Neutrophil (primary cell): ENCODE measurements at regions not wholly inside any gene's neighbourhood (a gene's known extent, or its start where the extent isn't known, plus 50 kb on each side); places are given as distances from the start of the nearest gene placed in this dataset.

Source experiments
- H3K27ac ChIP-seq: fragments of 200-600 bp; sonication (generic); 2 replicates; pipeline ENCODE4 v1.5.1; 2016; ENCODE audit warnings: mild to moderate bottlenecking, moderate library complexity
- H3K27me3 ChIP-seq: fragments of 200-600 bp; sonication (generic); 2 replicates; pipeline ENCODE4 v1.6.0; 2016; ENCODE audit warnings: mild to moderate bottlenecking
- H3K36me3 ChIP-seq: fragments of 200-600 bp; sonication (generic); 2 replicates; pipeline ENCODE4 v1.5.1; 2017
- H3K4me1 ChIP-seq, 2 experiments: fragments of 200-600 bp in 1 of 2; sonication (generic) in 1 of 2; 1 replicate in 1 of 2; 2 replicates in 1 of 2; pipeline versions ENCODE4 v1.5.1 to v1.6.1; 2013 to 2016; ENCODE audit warnings: low read depth in 1 of 2, low read length in 1 of 2, mild to moderate bottlenecking in 1 of 2, moderate library complexity in 1 of 2; ENCODE audit not compliant: control insufficient read depth in 1 of 2, insufficient read depth in 1 of 2
- H3K4me3 ChIP-seq, 2 experiments: fragments of 200-600 bp in 1 of 2; sonication (generic) in 1 of 2; 1 replicate in 1 of 2; 2 replicates in 1 of 2; pipeline ENCODE4 v1.5.1; 2013 to 2016; ENCODE audit warnings: low read depth in 1 of 2, low read length in 1 of 2, mild to moderate bottlenecking in 1 of 2, moderate library complexity in 1 of 2
- H3K9me3 ChIP-seq: fragments of 200-600 bp; sonication (generic); 2 replicates; pipeline ENCODE4 v1.5.1; 2016
- TF ChIP-seq, protein P1 (sequence below): fragments of 200-600 bp; sonication (generic); IDR thresholded peaks from 2 replicates; pipeline ENCODE4 v1.5.1; 2016; ENCODE audit warnings: antibody characterized with exemption

DNA sequence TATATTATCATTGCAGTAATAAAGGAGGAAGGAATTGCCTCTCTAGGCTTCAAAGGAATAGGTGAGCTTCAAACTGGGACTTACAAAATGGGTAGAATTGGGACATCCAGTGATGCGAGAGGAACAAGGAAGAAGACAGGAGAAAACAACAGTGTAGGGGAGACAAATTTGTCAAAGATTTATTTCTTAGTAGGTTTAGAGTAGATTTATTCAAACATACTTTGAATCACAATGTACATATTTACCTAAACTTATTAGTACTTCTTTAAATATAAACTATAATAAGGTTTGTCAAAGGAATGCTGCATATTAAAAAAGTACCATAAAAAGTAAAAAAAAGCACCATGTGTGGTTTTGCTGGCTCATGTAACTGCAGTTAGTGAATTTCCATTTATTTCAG lies 161.4 kb upstream of the CDH2 start:
- TF ChIP-seq, protein P1, sequence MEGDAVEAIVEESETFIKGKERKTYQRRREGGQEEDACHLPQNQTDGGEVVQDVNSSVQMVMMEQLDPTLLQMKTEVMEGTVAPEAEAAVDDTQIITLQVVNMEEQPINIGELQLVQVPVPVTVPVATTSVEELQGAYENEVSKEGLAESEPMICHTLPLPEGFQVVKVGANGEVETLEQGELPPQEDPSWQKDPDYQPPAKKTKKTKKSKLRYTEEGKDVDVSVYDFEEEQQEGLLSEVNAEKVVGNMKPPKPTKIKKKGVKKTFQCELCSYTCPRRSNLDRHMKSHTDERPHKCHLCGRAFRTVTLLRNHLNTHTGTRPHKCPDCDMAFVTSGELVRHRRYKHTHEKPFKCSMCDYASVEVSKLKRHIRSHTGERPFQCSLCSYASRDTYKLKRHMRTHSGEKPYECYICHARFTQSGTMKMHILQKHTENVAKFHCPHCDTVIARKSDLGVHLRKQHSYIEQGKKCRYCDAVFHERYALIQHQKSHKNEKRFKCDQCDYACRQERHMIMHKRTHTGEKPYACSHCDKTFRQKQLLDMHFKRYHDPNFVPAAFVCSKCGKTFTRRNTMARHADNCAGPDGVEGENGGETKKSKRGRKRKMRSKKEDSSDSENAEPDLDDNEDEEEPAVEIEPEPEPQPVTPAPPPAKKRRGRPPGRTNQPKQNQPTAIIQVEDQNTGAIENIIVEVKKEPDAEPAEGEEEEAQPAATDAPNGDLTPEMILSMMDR, result no peak

DNA sequence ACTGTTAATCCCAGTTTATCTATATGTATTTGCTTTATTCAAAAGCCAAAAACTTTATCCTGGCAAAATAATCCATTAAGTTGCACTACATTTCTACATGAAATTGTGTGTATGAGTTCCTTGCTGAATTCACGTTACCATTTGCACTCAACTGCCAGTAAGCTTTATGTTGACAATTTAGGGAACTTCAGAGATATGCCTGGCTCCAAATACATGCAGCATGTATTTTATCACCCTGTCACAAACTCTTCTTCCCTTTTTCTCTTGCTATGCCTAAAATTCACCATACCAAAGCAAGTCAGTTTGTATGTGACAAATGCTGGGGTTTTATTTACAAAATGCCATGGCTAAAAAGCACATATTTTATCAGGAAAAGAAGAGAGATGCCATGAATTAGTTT lies 157.6 kb upstream of the CDH2 start:
- Histone ChIP-seq H3K27me3 (no peaks in the 10 kb centered on the region), H3K27ac (no peak overlapping the region), H3K9me3 (no peaks in the 10 kb centered on the region), H3K4me3 (no peak overlapping the region), H3K36me3 (no peaks in the 10 kb centered on the region), H3K4me1 (no peaks in the 10 kb centered on the region)
- TF ChIP-seq, protein P1, result no peak

More for the DNA sequence above, 161.4 kb upstream of the CDH2 start:
- H3K27ac ChIP-seq, result no peak overlapping the region
- H3K4me3 ChIP-seq, result no peak overlapping the region
- no peaks in the 10 kb centered on the region for H3K36me3 ChIP-seq
- H3K9me3 ChIP-seq, result no peaks in the 10 kb centered on the region
- H3K4me1 ChIP-seq, result no peaks in the 10 kb centered on the region
- H3K27me3 ChIP-seq, result no peaks in the 10 kb centered on the region

GRCh38 chr18:28332071-28332470 lies 155.1 kb upstream of the CDH2 start:
- H3K4me3 ChIP-seq, result no peak overlapping the region
- H3K4me1 ChIP-seq, result no peaks in the 10 kb centered on the region
- no peaks in the 10 kb centered on the region for H3K9me3 ChIP-seq
- no peaks in the 10 kb centered on the region for H3K27me3 ChIP-seq
- H3K36me3 ChIP-seq, result no peaks in the 10 kb centered on the region
- no peak overlapping the region for H3K27ac ChIP-seq
- TF ChIP-seq, protein P1, result no peak

DNA sequence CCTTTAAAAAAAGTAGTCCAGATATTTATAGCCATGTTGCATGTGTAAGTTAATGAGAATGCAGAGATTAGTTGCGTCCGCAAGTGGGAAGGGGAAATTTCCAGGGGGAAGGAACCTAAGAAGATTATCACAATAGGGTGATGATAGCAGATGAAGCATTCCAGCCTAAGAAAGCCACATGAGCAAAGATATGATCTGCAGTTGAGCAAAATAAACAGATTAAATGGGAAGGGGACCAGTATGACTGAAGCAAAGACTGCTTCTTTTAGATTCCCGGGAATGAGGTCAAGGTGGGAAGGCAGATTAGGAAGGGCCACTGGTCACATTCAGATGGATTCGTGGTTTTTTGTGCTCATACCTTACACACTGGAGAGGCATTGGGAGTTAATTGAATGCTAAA lies 154.6 kb upstream of the CDH2 start:
- Histone ChIP-seq H3K27ac (no peak overlapping the region), H3K9me3 (no peaks in the 10 kb centered on the region), H3K4me3 (no peak overlapping the region), H3K4me1 (no peaks in the 10 kb centered on the region), H3K36me3 (no peaks in the 10 kb centered on the region), H3K27me3 (no peaks in the 10 kb centered on the region)
- TF ChIP-seq, protein P1, result no peak

GRCh38 chr18:28313602-28314001 lies 136.7 kb upstream of the CDH2 start:
- Histone ChIP-seq H3K9me3 (no peaks in the 10 kb centered on the region), H3K4me3 (no peak overlapping the region), H3K27me3 (no peaks in the 10 kb centered on the region), H3K36me3 (no peaks in the 10 kb centered on the region), H3K4me1 (no peaks in the 10 kb centered on the region), H3K27ac (no peak overlapping the region)
- TF ChIP-seq, protein P1, result no peak

DNA sequence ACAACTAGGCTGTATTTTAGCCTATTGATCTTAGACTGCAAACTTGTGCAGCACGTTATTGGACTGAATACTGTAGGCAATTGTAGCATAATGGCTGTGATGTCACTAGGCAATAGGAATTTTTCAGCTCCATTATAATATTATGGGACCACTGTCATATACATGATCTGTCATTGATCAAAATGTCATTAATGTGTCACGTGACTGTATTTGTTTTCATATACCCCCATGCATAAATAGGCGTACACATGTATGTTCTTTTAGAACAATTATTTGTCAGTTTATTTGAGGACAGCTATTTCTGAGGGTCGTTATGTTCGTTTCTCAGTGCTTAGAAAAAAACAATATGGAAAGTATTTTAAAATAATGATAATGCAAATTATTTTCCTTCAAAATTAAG lies 111.9 kb upstream of the CDH2 start:
- TF ChIP-seq, protein P1, result no peak
- Histone ChIP-seq H3K4me1 (no peaks in the 10 kb centered on the region), H3K36me3 (no peaks in the 10 kb centered on the region), H3K27ac (no peak overlapping the region), H3K27me3 (no peaks in the 10 kb centered on the region), H3K9me3 (no peaks in the 10 kb centered on the region), H3K4me3 (no peak overlapping the region)
